K562 (cell line): ENCODE measurements at regions not wholly inside any gene's neighbourhood (a gene's known extent, or its start where the extent isn't known, plus 50 kb on each side); places are given as distances from the start of the nearest gene placed in this dataset.

Experiments
- ATAC-seq: fragments of 200-7000 bp; cut with Tn5 transposase; 3 replicates; pipeline ENCODE4 v1.9.1; 2020; ENCODE audit warnings: moderate library complexity
- BruUV-seq: library from RNA; stranded (reverse); fragments of 400-500 nt; replicated peaks from 2 replicates; lab custom pipeline; 2021; lab: Mats Ljungman, UMichigan
- CTCF ChIA-PET: fragments of 300-600 bp; formaldehyde crosslinking; extraction: SDS; loops from one replicate; lab custom pipeline; 2021; ENCODE audit warnings: low intra/inter-chr PET ratio; lab: Yijun Ruan, JAX
- POLR2A ChIA-PET: fragments of 300-600, 350-650 bp; sonication (Branson Sonifier 250); formaldehyde crosslinking; extraction: SDS; loops from one replicate; lab custom pipeline; 2021; ENCODE audit warnings: antibody characterized with exemption, inconsistent platforms; lab: Yijun Ruan, JAX
- DNase-seq, 4 experiments: peaks; one replicate each; pipeline versions ENCODE4 v3.0.0 to v3.0.0-alpha.2; 2011 to 2018; ENCODE audit warnings: low spot score in 3 of 4, mixed read lengths in 3 of 4; ENCODE audit errors: extremely low read depth in 1 of 4
- FAIRE-seq: peaks from 2 replicates; lab custom pipeline; 2011; peaks lifted over from hg19 to GRCh38; lab: Jason Lieb, UNC
- H2AFZ ChIP-seq: 2 replicates; pipeline ENCODE4 v1.6.0; 2011; ENCODE audit warnings: low read depth, low read length, control low read depth, inconsistent platforms
- H3K27ac ChIP-seq: fragments of 200-600 bp; 3 replicates; pipeline ENCODE4 v1.8.0; 2011; ENCODE audit warnings: low read depth, mild to moderate bottlenecking, control low read depth, inconsistent platforms, low read length, moderate library complexity, mixed read lengths; ENCODE audit errors: extremely low read depth
- H3K27me3 ChIP-seq, 2 experiments: fragments of 300-600 bp in 1 of 2; 2 replicates in 1 of 2; 3 replicates in 1 of 2; pipeline versions ENCODE4 v1.6.0 to v1.8.0; 2011; ENCODE audit warnings: inconsistent platforms in 2 of 2, low read length in 2 of 2, mild to moderate bottlenecking in 1 of 2, mixed read lengths in 1 of 2, moderate library complexity in 1 of 2; ENCODE audit not compliant: control insufficient read depth in 2 of 2, insufficient read depth in 2 of 2
- H3K36me3 ChIP-seq: fragments of 300-600 bp; 3 replicates; pipeline ENCODE4 v1.8.0; 2011; ENCODE audit warnings: mild to moderate bottlenecking, low read length, inconsistent platforms; ENCODE audit not compliant: control insufficient read depth, insufficient read depth
- H3K4me1 ChIP-seq, 2 experiments: fragments of 200-600 bp in 1 of 2; replicated peaks in 1 of 2; 2 replicates in 1 of 2; 3 replicates in 1 of 2; pipeline versions ENCODE4 v1.5.1 to v1.8.0; 2011; ENCODE audit warnings: inconsistent platforms in 2 of 2, low read length in 2 of 2, mild to moderate bottlenecking in 1 of 2, mixed read lengths in 1 of 2, moderate library complexity in 1 of 2; ENCODE audit not compliant: control insufficient read depth in 2 of 2, insufficient read depth in 2 of 2
- H3K4me2 ChIP-seq: 2 replicates; pipeline ENCODE4 v1.6.1; 2011; ENCODE audit warnings: low read length, control low read depth, inconsistent platforms, mixed read lengths; ENCODE audit not compliant: insufficient read depth
- H3K4me3 ChIP-seq: fragments of 200-600 bp; sonication (generic), shearing (Covaris generic); 2 replicates; pipeline ENCODE4 v1.5.1; 2016; ENCODE audit warnings: control low read depth, inconsistent platforms
- H3K79me2 ChIP-seq: fragments of 200-600 bp; 3 replicates; pipeline ENCODE4 v1.8.0; 2011; ENCODE audit warnings: low read length, inconsistent platforms; ENCODE audit not compliant: control insufficient read depth, insufficient read depth
- H3K9ac ChIP-seq, 2 experiments: 2 replicates each; pipeline versions ENCODE4 v1.6.0 to v1.6.1; 2011; ENCODE audit warnings: low read depth in 2 of 2, low read length in 2 of 2, control low read depth in 1 of 2, inconsistent platforms in 1 of 2, mild to moderate bottlenecking in 1 of 2, mixed read lengths in 1 of 2; ENCODE audit not compliant: insufficient read depth in 1 of 2
- H3K9me1 ChIP-seq: one replicate; pipeline ENCODE4 v1.6.0; 2011; ENCODE audit warnings: inconsistent platforms, mild to moderate bottlenecking, low read length, moderate library complexity; ENCODE audit not compliant: control insufficient read depth, insufficient read depth
- H3K9me3 ChIP-seq: replicated peaks from 2 replicates; pipeline ENCODE4 v1.5.1; 2011; ENCODE audit warnings: low read depth, low read length, inconsistent platforms; ENCODE audit not compliant: control insufficient read depth, insufficient read depth
- H4K20me1 ChIP-seq: replicated peaks from 2 replicates; pipeline ENCODE4 v1.6.1; 2011; ENCODE audit warnings: low read length, inconsistent platforms, mixed read lengths; ENCODE audit not compliant: control insufficient read depth, insufficient read depth
- CTBP1 ChIP-seq: fragments of 450-650 bp; IDR thresholded peaks from 2 replicates; pipeline ENCODE4 v1.6.1; 2016; ENCODE audit warnings: borderline replicate concordance
- ETS1 ChIP-seq: conservative IDR thresholded peaks from 2 replicates; pipeline ENCODE4 v1.6.1; 2011; ENCODE audit warnings: low read depth, mild to moderate bottlenecking, low read length; ENCODE audit not compliant: control insufficient read depth
- KLF16 ChIP-seq: IDR thresholded peaks from 2 replicates; pipeline ENCODE4 v1.6.1; 2016; ENCODE audit warnings: antibody characterized with exemption
- KLF6 ChIP-seq: fragments of 250-450 bp; sonication (Bioruptor Pico); IDR thresholded peaks from 2 replicates; pipeline ENCODE4 v1.4.0; 2020; ENCODE audit warnings: mild to moderate bottlenecking, moderate library complexity, borderline replicate concordance
- MED1 ChIP-seq: sonication (generic); formaldehyde crosslinking; IDR thresholded peaks from 2 replicates; pipeline ENCODE4 v1.8.1; 2023; ENCODE audit warnings: missing genetic modification reagents, borderline replicate concordance
- NR0B1 ChIP-seq: fragments of 450-650 bp; IDR thresholded peaks from one replicate; pipeline ENCODE4 v1.6.1; 2018; ENCODE audit warnings: mild to moderate bottlenecking, moderate library complexity; ENCODE audit not compliant: partially characterized antibody
- RBM34 ChIP-seq: fragments of 200-400 bp; formaldehyde crosslinking; IDR thresholded peaks from 2 replicates; pipeline ENCODE4 v1.6.1; 2018; ENCODE audit warnings: low read length, borderline replicate concordance; ENCODE audit not compliant: insufficient read depth
- TAF7 ChIP-seq: fragments of 450-650 bp; IDR thresholded peaks from 2 replicates; pipeline ENCODE4 v1.6.1; 2016; ENCODE audit warnings: missing genetic modification characterization, missing compliant biosample characterization
- XRCC5 ChIP-seq: fragments of 200-400 bp; formaldehyde crosslinking; IDR thresholded peaks from 2 replicates; pipeline ENCODE4 v1.6.1; 2017; ENCODE audit warnings: low read depth, mild to moderate bottlenecking, low read length
- ZKSCAN8 ChIP-seq: fragments of 200-800 bp; sonication (Bioruptor generic); IDR thresholded peaks from 2 replicates; pipeline ENCODE4 v1.6.1; 2016; ENCODE audit warnings: missing genetic modification characterization, missing compliant biosample characterization
- ZNF134 ChIP-seq: fragments of 250-450 bp; sonication (Bioruptor Pico); conservative IDR thresholded peaks from 2 replicates; pipeline ENCODE4 v1.4.0; 2020
- ZNF184 ChIP-seq: sonication (generic); formaldehyde crosslinking; IDR thresholded peaks from 2 replicates; pipeline ENCODE4 v1.5.0; 2020; ENCODE audit warnings: missing genetic modification reagents
- WGBS: fragments of 100-300 bp; shearing (Covaris generic); methylation state at CpG from one replicate; pipeline ENCODE4 v1.1.6; 2016; ENCODE audit warnings: low coverage, mixed read lengths; ENCODE audit not compliant: insufficient coverage; ENCODE audit errors: missing lambda C conversion rate; 5-methylcytosine and 5-hydroxymethylcytosine counted together
- in situ Hi-C: fragments of 300-500 bp; cut with MboI; formaldehyde crosslinking; loops from 4 replicates; pipeline ENCODE4 v1.15.0; 2018; ENCODE audit warnings: inconsistent platforms, mixed read lengths
- intact Hi-C: fragments of 100-400 bp; cut with micrococcal nuclease; formaldehyde crosslinking; loops from 2 replicates; pipeline ENCODE4 v1.14.2; 2022
- TF ChIP-seq, protein P1 (sequence below): IDR thresholded peaks from 2 replicates; pipeline ENCODE4 v1.6.1; 2011; ENCODE audit not compliant: insufficient read length; ENCODE audit errors: extremely low read depth

- no TSS peak for BruUV-seq
- FAIRE-seq = no peak
- no peak for DNase-seq
Observed at GRCh38 chr2:5538772-5539171, 153.4 kb upstream of the SOX11 start.

More at GRCh38 chr2:5538772-5539171, 153.4 kb upstream of the SOX11 start:
- H3K9ac ChIP-seq = no peak overlapping the region
- ChIA-PET POLR2A (no interaction called here), CTCF (no interaction called here)
- no peaks in the 10 kb centered on the region for H3K27me3 ChIP-seq
- no peak overlapping the region for H3K27ac ChIP-seq
- H3K4me3 ChIP-seq = no peak overlapping the region
- WGBS = 0% methylated on average over 7 of the region's 8 CpGs
- no peak overlapping the region for H3K4me2 ChIP-seq
- H3K79me2 ChIP-seq = no peaks in the 10 kb centered on the region
- 0 out of 2 replicates have a peak, but pooled peaks cover 2% of the 10 kb centered on the region for H3K9me3 ChIP-seq
- intact Hi-C loops = no loop called here
- no peaks in the 10 kb centered on the region for H3K9me1 ChIP-seq
- in situ Hi-C loops = no loop called here
- no peaks in the 10 kb centered on the region for H4K20me1 ChIP-seq
- no peak overlapping the region for H2AFZ ChIP-seq
- no peaks in the 10 kb centered on the region for H3K4me1 ChIP-seq
- H3K36me3 ChIP-seq = no peaks in the 10 kb centered on the region
- TF ChIP-seq TAF7 (tag) (no peak), CTBP1 (no peak), MED1 (CRISPR knock-in tag) (no peak), XRCC5 (no peak), ZNF184 (CRISPR knock-in tag) (no peak), ZKSCAN8 (no peak), NR0B1 (no peak), RBM34 (no peak), ETS1 (no peak), KLF16 (no peak), KLF6 (no peak), ZNF134 (CRISPR knock-in tag) (no peak)
- TF ChIP-seq, protein P1, sequence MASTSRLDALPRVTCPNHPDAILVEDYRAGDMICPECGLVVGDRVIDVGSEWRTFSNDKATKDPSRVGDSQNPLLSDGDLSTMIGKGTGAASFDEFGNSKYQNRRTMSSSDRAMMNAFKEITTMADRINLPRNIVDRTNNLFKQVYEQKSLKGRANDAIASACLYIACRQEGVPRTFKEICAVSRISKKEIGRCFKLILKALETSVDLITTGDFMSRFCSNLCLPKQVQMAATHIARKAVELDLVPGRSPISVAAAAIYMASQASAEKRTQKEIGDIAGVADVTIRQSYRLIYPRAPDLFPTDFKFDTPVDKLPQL = no peak
- no peak for ATAC-seq
